GM18519 (cell line): ENCODE measurements at regions not wholly inside any gene's neighbourhood (a gene's known extent, or its start where the extent isn't known, plus 50 kb on each side); places are given as distances from the start of the nearest gene placed in this dataset.
A peak's percentile ranks its signal among the peaks of the same experiment; 100 is the strongest.
"Not testable (repeated sequence)": the region's sequence is repeated elsewhere in the genome, so short reads cannot be mapped to it uniquely, and the experiment has no call there.

Experiments used
- ATAC-seq: cut with Tn5 transposase; IDR thresholded peaks from one replicate; pipeline ENCODE4 v1.9.1; 2021; ENCODE audit warnings: mild to moderate bottlenecking, moderate library complexity; ENCODE audit not compliant: unreplicated experiment, low FRiP score

DNA sequence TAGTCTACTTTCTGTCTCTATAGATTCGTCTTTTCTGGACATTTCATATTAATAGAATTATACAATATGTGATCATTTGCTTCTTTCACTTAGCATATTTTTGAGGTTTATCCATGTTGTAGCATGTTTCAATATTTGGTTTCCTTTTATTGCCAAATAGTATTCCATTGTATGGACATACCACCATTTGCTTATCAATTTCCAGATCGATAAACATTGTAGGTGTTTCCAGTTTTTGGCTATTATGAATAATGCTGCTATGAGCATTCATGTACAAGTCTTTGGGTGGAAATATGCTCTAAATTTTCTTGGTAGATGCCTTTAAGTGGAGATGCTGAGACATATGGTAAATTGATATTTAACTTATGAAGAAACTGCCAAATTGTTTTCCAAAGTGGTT lies 114.1 kb downstream of the RND3 start:
- ATAC-seq: no peak

DNA sequence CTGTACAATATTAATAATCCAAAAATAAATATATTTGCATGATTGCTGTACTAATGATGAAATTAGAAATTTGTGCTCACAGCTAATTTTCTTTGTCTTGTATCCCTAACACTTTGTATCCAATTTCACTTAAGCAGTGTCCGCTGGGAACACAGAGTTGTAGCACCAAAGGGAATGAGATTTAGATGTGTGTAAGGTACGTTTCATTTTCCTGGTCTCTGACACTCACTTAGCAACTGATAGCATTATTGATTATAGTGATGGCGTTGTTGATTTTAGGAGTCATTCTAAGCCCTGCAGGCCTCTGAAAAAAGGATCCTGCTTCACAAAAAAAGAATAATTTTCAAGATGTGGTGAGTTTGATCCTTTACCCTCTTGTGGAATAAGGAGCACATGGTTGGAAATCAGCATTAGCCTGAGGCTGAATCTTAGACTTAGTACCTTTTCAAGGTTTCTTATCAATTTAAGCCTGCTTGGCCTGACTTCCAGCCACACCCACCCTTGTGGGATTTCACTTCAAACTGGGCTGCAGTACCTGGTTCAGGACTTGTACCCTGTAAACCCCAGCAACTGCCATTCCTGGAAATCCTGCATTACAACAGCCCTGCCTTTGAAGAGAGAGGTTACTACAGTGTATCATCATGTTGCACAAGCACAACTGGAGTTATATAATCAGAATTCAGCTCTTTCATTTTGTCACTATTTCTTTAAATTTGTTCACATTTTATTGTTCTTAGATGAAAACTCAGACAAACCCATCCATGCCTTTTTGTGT lies 116.2 kb downstream of the RND3 start:
- no peak for ATAC-seq

DNA sequence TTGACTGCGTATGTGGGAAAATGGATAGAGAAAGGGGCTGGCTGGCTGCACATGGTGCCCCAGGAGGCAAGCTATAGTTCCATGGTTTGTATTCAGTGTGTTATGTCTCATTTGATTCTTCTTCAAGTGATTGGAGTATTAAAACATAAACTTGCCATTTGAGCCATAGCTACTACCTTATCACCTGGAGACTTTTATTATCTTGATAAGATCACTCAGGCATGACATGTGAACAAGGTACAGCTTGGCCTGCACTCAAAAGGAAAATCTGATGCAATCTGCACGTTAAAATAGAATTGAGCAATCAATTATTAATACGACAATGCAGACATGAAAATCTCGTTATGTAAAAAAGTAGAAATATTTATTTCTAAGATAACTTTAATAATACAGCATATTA lies 116.9 kb downstream of the RND3 start:
- no peak for ATAC-seq

DNA sequence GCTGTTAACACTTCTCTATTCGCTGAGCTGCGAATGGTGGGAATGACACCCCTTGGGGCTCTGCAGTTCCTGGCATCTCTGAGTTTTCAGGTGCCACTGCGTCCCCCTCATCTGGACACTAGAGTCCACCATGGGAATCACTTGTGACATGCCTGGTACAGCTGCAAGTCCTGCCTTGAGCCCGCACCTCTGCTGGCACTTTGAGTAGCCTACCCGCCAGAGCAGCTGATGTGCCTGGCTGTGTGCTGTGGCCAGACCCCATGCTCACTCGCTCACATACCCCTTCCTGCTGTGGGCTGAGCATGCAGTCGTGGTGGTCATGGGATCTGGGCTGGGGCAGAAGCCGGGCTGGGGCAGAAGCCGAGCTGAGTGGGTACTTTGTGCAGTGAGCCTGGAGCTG lies 117.6 kb downstream of the RND3 start:
- ATAC-seq: no peak

DNA sequence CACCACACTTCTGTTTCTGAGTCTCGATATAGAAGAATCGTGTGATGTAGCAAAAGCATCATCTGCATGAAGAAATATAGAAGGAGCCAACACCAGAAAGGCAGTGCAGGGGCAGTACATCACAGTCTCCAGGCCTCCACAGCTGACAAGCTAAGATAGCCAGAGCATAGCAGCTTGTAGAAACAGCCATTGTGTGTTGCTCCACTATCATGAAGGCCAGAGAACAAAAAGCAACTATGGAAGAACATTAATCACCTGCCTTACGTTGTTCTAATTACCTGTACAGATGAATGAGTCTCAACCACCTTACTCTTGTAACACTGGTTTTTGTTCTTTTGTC lies 129.0 kb downstream of the RND3 start:
- no peak for ATAC-seq

DNA sequence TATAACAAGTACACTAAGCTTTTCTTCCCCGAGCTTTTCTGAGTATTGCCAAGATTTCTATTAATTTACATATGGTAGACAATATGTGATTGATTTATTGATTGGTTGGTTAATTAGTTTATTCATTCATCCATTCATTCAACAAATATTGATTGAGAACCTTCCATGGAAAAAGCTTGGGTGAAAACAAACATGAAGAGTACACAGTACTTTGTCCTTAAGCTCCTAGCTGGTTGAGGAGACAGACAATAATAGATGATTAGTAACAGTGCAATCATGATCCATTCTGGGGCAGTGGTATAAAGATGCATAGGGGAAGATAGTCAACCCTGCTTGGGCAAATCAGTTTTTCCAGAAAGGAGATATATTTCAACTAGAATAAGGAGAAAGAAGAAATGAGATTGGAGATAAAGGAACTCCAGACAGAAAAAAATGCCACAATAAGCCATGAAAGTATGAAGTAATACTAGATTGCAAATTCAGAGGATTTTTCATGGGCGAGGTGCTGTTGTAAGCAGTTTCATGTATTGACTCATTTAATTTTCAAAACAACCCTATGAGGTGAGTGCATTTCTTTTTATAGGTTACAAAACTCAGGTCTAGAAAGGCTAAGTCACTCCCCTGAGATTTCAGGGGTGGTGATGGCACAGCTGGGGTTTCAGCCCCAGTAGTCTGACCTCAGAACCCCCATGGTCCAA lies 129.5 kb downstream of the RND3 start:
- ATAC-seq: peak; percentile 73

DNA sequence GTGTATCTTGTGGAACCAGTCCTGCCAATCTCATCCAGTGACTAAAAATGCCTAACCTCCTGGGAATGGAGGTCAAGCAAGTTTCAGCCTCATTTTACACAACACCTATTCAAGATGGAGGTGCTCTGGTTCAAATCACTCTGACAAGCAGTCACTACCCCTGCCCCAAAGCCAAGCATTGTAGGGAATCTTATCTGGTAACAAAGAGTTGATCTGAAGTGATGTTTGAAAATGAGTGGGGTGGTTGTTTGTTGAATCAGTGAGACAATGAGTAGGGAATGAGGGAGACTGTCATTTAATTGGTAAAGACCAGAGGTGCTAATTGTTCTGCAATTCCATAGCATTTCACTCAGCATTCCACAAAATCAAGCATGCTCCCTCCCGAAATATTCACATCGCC lies 132.0 kb downstream of the RND3 start:
- ATAC-seq: no peak

DNA sequence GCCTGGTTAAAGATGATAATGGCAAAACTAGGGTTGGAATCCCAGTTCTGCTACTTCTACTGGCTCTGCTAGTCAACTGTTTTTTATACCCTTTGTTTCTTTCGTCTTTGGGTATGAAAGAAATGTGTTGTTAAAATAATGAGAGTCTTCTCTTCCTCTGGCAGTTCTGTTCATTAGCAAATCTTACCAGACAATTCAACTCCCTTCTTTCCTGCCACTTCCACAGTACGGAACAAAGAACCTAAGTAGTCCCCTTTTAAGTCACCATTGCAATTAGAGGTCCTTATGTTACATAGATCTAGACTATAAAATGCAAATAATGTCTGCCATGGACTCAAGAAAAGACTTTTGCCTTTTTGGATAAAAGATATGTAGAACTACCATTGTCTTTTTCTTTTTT lies 134.1 kb downstream of the RND3 start:
- no peak for ATAC-seq

DNA sequence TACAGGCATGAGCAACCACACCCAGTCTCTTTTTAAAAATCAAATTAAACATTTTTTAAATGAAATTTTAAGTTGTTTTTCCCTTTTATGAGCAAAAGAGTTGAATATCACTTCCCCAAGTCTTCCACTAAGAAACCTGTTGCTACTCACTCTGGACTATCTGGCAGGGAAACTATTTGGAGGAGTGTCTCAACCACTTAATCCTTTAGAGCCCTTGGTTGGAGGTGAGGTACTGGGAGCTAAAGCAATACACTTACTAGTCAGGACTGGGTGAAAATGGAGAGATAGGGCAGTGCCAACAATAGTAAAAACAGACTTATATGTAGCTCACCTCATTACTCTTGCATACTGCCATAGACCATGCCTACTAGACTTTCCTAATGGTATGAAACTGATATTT lies 135.5 kb downstream of the RND3 start:
- no peak for ATAC-seq

DNA sequence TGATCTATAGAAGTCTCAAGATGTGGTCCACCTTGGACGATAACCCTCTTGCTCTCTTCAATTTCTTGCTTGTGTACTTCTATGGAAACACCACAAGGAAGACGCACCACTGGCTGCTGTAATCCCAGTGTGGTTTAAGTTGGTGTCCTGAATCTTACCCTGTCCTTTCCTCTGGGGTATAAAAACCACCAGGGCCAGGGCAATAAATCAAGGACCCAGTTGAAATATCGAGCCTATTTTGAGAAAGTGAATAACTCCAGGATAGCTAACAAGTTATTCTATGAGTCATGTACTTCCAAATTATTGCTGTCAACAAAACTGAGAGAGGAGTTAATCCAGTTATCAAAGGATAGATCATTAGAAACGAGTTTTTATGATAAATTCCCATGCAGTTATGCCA lies 137.0 kb downstream of the RND3 start:
- no peak for ATAC-seq

DNA sequence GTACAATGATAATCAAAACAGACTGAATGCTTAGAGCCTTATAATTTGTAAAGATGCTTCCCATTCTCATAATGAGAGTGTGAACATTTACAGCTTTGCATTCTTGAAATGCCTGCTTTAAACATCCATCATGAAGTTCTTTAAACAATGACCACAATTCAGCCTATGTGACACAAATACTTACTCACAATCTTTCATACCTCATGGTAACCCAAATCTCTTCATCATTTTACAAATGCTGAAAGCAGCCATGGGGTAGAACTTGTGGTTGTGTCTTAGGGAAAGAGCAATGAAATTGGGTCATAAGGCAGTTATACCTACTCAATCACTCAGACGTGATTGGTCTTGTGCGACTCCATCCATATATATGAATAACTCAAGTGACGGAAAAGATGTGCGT lies 140.7 kb downstream of the RND3 start:
- no peak for ATAC-seq

DNA sequence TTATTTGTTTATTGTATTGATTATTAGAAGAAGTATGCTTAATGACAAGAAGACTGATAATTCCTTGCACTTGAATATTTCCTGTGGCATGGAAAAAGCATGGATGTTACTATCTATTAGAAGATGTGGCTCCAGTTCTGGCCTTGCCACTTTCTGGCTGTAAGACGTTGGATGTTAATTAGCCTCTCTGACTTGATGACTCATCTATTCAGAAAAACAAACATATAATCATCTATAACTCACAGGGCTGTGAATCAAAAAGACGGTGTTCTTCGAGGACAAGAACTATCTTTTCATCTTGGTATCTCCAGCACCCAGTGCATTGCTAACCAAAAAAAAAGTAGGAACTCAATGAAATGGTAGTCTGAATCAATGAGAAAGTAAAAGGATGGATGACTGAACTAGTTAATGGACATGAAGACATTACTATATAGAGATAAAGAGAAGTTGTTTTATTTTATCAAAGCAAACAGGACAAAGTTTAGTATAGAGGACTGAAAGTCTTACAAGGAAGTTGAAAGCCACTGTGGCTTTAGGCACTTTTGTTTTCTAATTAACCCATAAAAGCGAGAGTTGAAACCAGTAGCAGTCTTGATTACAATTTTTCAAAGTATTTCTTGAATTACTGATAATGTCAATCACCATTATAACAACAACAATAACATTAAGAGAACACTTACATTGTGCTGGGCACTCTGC lies 145.3 kb downstream of the RND3 start:
- no peak for ATAC-seq

DNA sequence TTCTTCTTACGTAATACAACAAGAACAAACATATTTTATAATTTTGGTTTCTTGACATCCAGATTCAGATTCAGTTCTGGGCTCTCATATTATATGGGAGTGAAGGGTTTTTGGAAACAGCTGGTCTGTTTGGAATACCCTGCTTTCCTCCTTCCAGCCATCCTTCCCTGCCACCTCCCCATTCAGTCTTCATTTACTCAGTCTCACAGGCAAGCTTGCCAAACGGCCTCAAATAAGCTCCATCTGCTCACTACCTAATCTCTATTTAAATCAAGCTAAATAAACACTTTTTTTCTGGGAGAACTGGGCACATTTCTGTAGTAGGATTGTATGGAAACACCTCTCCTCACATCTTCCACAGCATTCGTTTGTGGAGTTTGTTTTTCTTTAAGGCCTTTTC lies 147.5 kb downstream of the RND3 start:
- no peak for ATAC-seq

DNA sequence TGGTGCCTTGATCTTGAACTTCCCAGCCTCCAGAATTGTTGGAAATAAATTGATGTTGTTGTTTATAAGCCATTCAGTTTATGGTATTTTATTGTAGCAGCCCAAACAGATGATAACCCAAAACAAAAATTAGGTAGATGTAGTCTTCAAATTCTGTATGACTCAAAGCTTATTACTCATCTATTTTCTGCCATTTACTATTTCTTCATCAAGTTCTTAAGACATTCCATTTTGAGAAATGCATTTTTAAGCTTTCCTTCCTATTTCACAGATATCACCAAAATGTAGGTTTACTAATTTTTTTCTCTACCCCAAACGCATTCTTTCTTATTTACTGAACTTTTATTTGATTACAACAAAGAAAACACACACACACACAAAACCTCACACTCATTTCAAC lies 148.2 kb downstream of the RND3 start:
- no peak for ATAC-seq

DNA sequence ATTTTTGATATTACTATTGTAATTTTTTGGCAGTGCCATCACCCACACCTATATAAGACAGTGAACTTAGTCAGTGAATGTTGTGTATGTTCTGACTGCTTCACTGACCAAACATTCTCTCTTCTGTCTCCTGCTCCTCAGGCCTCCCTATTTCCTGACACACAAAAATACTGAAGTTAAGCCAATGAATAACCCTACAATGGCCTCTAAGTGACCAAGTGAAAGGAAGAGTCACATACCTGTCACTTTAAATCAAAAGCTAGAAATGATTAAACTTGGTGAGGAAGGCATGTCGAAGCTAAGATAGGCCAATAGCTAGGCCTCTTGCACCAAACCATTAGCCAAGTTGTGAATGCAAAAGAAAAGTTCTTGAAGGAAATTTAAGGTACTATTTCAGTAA lies 151.9 kb downstream of the RND3 start:
- no peak for ATAC-seq

DNA sequence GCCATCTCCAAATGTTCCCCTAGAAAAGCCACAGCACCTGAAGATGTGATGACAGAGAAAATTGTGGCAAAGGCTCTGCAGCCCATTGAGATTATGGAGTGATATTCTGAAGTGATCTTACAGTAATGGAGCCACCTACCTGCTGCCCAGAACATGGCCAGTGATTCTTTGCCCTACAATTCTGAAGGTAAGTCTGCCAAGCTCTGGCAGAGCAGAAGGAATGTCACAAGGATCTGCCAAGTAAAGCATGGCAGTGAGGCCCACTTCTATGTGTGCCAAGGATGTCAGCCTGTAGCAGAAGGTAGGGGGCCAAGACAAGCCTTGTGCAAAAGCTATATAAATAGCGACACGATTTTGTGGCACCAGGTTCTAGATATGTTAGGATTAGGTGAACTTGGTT lies 155.1 kb downstream of the RND3 start:
- ATAC-seq: no peak

DNA sequence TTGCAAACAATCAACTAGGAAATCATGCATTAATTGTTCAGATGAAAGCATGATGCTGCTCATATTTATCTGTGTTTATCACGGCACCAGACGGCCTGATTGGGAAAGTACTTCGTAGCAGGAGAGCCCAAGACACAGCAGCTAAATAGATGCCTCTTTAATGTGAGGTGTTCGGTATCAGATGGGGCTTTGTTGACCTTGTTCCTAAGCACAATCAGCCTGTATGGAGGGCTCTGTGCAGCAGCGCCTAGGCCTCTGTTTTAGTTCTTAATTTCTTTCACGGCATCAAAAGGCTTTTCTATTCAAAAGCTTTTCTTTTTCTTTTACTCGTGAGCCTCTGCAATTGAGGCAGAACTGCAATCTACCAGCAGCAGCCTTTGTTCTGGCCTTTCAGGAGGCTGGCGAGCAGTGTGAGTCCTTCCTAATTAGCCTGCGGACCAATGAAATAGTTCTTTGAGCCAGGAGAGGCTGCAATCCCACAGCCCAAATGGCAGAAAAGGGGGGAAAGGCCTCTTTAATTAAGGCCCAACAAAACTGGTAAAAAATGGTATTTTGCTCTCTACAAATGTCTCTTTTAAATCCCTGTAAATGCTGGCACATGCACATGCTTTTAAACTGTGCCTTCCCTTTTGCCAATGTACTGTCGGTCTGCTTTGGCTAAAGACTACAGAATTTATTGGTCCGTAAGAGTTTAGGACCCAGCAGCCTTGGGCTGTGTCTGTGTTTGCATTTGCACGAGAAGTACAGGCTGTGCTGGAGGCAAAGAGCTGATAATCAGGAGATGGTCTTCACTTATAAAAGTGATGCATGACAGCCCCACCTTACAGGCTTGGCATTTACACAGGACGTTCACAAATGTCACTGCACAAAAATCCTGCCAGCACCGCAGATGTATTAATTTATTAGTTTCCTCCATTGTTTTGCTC lies 159.6 kb downstream of the RND3 start:
- ATAC-seq: no peak

DNA sequence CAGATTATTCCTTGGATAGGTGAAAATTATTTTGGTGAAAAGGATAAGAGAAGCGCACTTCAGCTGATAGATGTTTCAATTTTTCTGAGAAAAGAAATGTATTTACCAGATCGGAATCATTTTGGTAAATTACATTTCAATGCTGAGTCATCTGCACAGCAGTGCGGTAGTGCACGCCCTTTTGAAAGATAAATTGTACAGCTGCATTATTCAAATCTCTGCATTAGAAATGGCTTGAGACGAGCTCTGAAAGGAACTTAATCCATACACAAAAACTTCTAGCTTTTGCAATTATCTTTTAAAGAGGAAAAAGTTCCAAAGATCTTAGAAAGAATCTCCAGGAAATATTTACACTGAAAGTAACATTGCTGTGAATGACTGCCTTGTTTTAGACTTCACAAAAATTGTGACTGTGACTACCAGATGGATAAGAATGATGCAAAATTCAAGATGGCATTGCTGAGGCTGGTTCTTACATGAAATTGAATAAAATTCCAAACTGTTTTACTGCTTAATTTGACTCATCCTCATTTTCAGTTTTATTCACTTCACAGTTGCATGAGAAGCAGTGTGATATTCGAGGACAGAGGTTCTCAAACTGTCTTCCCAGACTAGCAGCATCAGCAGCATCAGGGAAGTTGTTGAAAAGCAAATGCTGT lies 161.7 kb downstream of the RND3 start:
- no peak for ATAC-seq

DNA sequence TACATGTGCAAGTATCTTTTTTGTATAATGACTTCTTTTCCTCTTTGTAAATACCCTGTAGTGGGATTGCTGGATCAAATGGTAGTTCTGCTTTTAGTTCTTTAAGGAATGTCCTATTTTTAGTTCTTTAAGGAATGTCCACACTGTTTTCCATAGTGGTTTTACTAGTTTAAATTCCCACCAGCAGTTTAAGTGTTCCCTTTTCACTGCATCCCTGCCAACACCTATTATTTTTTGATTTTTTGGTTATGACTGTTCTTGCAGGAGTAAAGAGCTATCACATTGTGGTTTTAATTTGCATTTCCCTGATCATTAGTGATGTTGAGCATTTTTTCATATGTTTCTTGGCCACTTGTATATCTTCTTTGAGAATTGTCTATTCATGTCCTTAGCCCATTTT lies 164.4 kb downstream of the RND3 start:
- ATAC-seq: not testable (repeated sequence)

DNA sequence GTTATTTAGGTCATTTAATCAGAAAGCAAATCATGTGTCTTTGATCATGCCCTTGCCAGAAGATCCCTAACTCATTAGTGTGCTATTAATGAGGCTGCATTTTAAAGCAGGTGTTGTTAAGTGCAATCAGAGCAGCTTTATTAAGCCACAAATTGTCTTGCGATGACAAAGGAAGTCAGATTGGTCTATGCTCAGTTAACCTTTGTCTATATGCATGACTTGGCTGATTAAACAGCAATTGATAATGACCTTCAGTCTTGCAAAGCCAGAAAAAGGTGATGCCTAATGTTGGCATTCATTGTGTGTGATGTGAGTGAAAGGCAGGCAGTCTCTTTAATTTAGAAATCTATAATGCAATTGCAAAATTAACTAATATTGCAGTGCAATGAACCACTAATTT lies 166.9 kb downstream of the RND3 start:
- ATAC-seq: no peak
